Prostate gland (tissue), 2 donors: ENCODE measurements at regions not wholly inside any gene's neighbourhood (a gene's known extent, or its start where the extent isn't known, plus 50 kb on each side); places are given as distances from the start of the nearest gene placed in this dataset.

ENCODE experiments used
- POLR2A ChIP-seq: fragments of 450-650 bp; IDR thresholded peaks from one replicate; pipeline ENCODE4 v1.6.1; 2016; ENCODE audit warnings: antibody characterized with exemption, mild to moderate bottlenecking
- POLR2AphosphoS5 ChIP-seq: sonication (generic); formaldehyde crosslinking; IDR thresholded peaks from one replicate; pipeline ENCODE4 v1.6.1; 2017; ENCODE audit warnings: antibody characterized with exemption
- TF ChIP-seq, protein P1 (sequence below), 4 experiments: fragments of 200-600 bp in 2 of 4; fragments of 450-650 bp in 2 of 4; sonication (generic) in 2 of 4; IDR thresholded peaks; 1 replicate in 3 of 4; 2 replicates in 1 of 4; pipeline ENCODE4 v1.5.1; 2016 to 2019; ENCODE audit warnings: antibody characterized with exemption in 4 of 4, mild to moderate bottlenecking in 2 of 4, moderate library complexity in 2 of 4

DNA sequence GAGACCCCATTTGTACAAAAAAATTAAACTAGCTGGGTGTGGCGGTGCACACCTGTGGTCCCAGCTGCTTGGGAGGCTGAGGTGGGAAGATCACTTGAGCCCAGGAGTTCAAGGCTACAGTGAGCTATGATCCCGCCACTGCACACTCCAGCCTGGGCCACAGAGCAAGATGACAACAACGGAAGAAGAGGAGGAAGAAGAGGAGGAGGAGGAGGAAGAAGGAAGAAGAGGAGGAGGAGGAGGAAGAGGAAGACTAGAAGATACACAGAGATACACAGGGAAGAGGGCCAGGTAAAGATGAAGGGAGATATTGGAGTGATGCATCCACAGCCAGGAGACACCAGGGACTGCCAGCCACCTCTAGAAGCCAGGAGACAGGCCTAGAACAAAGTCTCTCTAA is 75.7 kb upstream of the PTER start:
- TF ChIP-seq, protein P1, sequence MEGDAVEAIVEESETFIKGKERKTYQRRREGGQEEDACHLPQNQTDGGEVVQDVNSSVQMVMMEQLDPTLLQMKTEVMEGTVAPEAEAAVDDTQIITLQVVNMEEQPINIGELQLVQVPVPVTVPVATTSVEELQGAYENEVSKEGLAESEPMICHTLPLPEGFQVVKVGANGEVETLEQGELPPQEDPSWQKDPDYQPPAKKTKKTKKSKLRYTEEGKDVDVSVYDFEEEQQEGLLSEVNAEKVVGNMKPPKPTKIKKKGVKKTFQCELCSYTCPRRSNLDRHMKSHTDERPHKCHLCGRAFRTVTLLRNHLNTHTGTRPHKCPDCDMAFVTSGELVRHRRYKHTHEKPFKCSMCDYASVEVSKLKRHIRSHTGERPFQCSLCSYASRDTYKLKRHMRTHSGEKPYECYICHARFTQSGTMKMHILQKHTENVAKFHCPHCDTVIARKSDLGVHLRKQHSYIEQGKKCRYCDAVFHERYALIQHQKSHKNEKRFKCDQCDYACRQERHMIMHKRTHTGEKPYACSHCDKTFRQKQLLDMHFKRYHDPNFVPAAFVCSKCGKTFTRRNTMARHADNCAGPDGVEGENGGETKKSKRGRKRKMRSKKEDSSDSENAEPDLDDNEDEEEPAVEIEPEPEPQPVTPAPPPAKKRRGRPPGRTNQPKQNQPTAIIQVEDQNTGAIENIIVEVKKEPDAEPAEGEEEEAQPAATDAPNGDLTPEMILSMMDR (IDR thresholded peaks at IDR 0.05) = no peak
- TF ChIP-seq POLR2AphosphoS5 (no peak), POLR2A (no peak)
